Dendritic cell treated with granulocyte-macrophage colony-stimulating factor and Interleukin-4, amounts not matched to agents 40 ng/mL and 50 ng/mL, for 4 days (primary cell): ENCODE measurements at regions not wholly inside any gene's neighbourhood (a gene's known extent, or its start where the extent isn't known, plus 50 kb on each side); places are given as distances from the start of the nearest gene placed in this dataset.

Source experiments
- H3K27ac Mint-ChIP-seq: one replicate; pipeline ENCODE4 v1.8.0; 2022; ENCODE audit warnings: mild to moderate bottlenecking, mixed read lengths
- H3K27me3 Mint-ChIP-seq: one replicate; pipeline ENCODE4 v1.8.0; 2022; ENCODE audit warnings: mild to moderate bottlenecking, mixed read lengths
- H3K36me3 Mint-ChIP-seq: one replicate; pipeline ENCODE4 v1.8.0; 2022; ENCODE audit warnings: low read depth, mixed read lengths
- H3K4me1 Mint-ChIP-seq: one replicate; pipeline ENCODE4 v1.8.0; 2022; ENCODE audit warnings: low read depth, mixed read lengths
- H3K4me3 Mint-ChIP-seq: one replicate; pipeline ENCODE4 v1.8.0; 2022; ENCODE audit warnings: mild to moderate bottlenecking, moderate library complexity, mixed read lengths
- H3K9me3 Mint-ChIP-seq: one replicate; pipeline ENCODE4 v1.8.0; 2022; ENCODE audit warnings: mixed read lengths
- intact Hi-C: fragments of 100-400 bp; cut with micrococcal nuclease; formaldehyde crosslinking; loops from one replicate; pipeline ENCODE4 v1.15.0; 2022

GRCh38 chr5:33237471-33237870 is 203.3 kb upstream of the TARS1 start:
- peak overlapping the region; percentile 88 for H3K27ac Mint-ChIP-seq
- intact Hi-C loops = no loop called here

DNA sequence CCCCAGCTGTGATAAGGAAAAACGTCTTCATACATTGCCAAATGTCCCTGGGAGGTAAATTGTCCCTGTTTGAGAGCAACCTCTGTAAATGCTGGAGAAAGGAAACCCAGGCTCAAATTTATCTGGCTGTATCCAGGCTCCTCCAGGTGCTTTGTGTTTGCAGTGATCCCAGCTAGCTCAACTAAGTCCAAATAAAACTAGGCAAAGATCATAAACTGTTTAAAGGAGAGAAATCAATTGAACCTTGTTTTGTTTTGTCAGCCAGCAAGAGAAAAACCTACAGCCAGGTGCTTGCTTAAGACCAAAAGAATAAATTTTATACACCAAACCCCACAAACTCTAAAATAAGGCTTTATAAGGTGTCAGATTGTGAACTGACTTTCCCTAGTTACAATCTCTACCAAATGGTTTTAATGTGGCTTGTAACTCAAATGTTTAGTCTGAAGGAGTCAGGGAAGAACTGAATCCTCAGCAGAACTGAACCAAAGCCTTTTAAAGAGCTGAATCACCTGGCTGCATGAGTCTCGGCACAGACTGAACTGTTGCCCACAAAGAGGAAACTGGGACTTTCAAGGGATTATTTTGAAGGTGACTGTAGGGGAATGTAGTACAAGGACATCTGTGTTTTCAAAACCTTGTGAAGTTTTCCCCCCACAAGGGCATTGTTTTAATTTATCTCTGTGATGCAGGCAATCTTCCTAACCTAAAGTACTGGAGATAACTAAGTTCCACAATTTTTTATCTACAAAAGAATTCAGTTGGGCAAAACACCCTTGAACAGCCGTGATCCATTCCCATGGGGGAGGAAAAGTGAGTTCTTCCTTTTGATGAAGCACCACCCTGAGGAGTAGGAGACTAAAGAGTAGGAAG is 201.7 kb upstream of the TARS1 start:
- intact Hi-C loops = no loop called here
- no peak overlapping the region for H3K4me3 Mint-ChIP-seq
- H3K36me3 Mint-ChIP-seq = peaks cover 7% of the 10 kb centered on the region
- H3K9me3 Mint-ChIP-seq = no peaks in the 10 kb centered on the region
- H3K27ac Mint-ChIP-seq = peak overlapping the region; percentile 39
- no peaks in the 10 kb centered on the region for H3K27me3 Mint-ChIP-seq
- H3K4me1 Mint-ChIP-seq = peaks cover 65% of the 10 kb centered on the region

More at GRCh38 chr5:33237471-33237870, 203.3 kb upstream of the TARS1 start:
- Mint-ChIP-seq H3K4me3 (no peak overlapping the region), H3K27me3 (no peaks in the 10 kb centered on the region), H3K4me1 (peaks cover 65% of the 10 kb centered on the region), H3K36me3 (peaks cover 7% of the 10 kb centered on the region), H3K9me3 (no peaks in the 10 kb centered on the region)

GRCh38 chr5:33240558-33240957 is 200.2 kb upstream of the TARS1 start:
- Mint-ChIP-seq H3K4me3 (no peak overlapping the region), H3K9me3 (no peaks in the 10 kb centered on the region), H3K36me3 (peaks cover 7% of the 10 kb centered on the region), H3K27ac (peak overlapping the region; percentile 94), H3K27me3 (no peaks in the 10 kb centered on the region), H3K4me1 (peaks cover 61% of the 10 kb centered on the region)
- intact Hi-C loops = loop anchor here (5.0 kb wide), 2 partner anchors 37 to 62 kb away; no protein-coding TSS in a partner anchor

GRCh38 chr5:33241802-33242201 is 199.0 kb upstream of the TARS1 start:
- intact Hi-C loops = loop anchor here (2.0 to 5.0 kb wide), 3 partner anchors 15 to 60 kb away; no protein-coding TSS in a partner anchor
- Mint-ChIP-seq H3K4me1 (peaks cover 49% of the 10 kb centered on the region), H3K9me3 (no peaks in the 10 kb centered on the region), H3K36me3 (peaks cover 7% of the 10 kb centered on the region), H3K4me3 (peak overlapping the region; percentile 41), H3K27me3 (no peaks in the 10 kb centered on the region), H3K27ac (peak overlapping the region; percentile 94)

GRCh38 chr5:33242277-33242676 is 198.5 kb upstream of the TARS1 start:
- Mint-ChIP-seq H3K27ac (peak overlapping the region; percentile 94), H3K36me3 (peaks cover 2% of the 10 kb centered on the region), H3K4me3 (peak overlapping the region; percentile 41), H3K27me3 (no peaks in the 10 kb centered on the region), H3K9me3 (no peaks in the 10 kb centered on the region), H3K4me1 (peaks cover 45% of the 10 kb centered on the region)
- intact Hi-C loops = loop anchor here (2.0 to 5.0 kb wide), 3 partner anchors 15 to 60 kb away; no protein-coding TSS in a partner anchor

DNA sequence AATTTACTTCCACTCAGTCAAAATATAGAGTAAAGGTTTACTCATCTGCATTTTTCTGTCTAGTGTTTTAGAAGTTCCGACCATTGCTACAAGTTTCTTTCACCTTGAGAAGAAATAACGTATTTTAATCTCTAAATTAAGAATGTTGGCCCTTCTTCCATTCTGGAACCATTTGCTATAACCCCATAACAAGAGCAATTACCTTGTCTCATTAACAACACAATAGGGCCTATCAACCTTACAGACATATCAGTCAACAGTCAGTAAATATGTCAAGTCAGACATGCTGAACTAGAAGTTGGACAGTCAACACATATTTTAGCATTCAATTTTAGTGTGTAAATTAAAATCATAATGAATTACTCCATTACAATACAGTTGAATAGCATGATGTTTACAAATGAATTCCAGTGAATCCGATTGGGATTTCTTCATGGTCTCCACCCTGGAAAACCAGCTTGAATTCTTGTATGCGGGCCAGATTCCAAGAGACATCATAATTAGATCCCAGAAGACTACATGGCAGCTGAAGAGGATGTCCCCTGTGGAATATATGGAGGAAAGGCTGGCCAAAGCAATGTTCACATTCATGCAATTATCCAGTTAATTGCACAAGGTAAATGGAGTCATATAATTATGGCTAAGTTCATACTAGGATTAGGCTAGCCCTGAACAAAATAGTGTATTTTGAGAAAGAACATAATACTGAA is 196.2 kb upstream of the TARS1 start:
- H3K9me3 Mint-ChIP-seq = no peaks in the 10 kb centered on the region
- no peaks in the 10 kb centered on the region for H3K36me3 Mint-ChIP-seq
- H3K27ac Mint-ChIP-seq = no peak overlapping the region
- H3K4me3 Mint-ChIP-seq = no peak overlapping the region
- intact Hi-C loops = loop anchor here (5.0 kb wide), 2 partner anchors 33 to 58 kb away; no protein-coding TSS in a partner anchor
- peaks cover 28% of the 10 kb centered on the region for H3K4me1 Mint-ChIP-seq
- no peaks in the 10 kb centered on the region for H3K27me3 Mint-ChIP-seq

GRCh38 chr5:33254579-33254978 is 186.2 kb upstream of the TARS1 start:
- no peaks in the 10 kb centered on the region for H3K9me3 Mint-ChIP-seq
- H3K27me3 Mint-ChIP-seq = peaks cover 5% of the 10 kb centered on the region
- intact Hi-C loops = loop anchor here (10.0 kb wide), 1 partner anchor 540 kb away; the partner anchor contains the start of gene NPR3
- no peaks in the 10 kb centered on the region for H3K4me1 Mint-ChIP-seq
- H3K4me3 Mint-ChIP-seq = no peak overlapping the region
- H3K36me3 Mint-ChIP-seq = no peaks in the 10 kb centered on the region
- H3K27ac Mint-ChIP-seq = no peak overlapping the region

GRCh38 chr5:33257807-33258429 is 182.8 kb upstream of the TARS1 start:
- no peaks in the 10 kb centered on the region for H3K4me1 Mint-ChIP-seq
- H3K9me3 Mint-ChIP-seq = no peaks in the 10 kb centered on the region

DNA sequence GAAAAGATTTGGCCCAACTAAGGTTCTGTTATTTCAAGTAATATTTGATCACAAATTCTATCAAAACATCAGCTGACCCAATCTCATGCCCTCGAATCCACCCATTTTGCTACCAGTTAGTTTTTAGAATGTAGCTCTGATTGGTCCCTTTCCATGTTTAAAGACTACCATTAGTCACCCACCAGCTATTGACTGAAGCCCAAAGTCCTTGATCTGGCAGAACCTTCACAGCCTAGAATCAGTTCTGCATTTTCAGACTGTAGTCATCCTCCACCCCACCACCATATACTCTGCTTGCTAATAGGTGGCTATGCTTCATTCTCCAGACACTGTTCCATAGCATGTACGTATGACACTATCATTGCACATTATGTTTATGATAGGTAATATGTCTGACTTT is 182.2 kb upstream of the TARS1 start:
- Mint-ChIP-seq H3K4me1 (no peaks in the 10 kb centered on the region), H3K27me3 (peaks cover 3% of the 10 kb centered on the region), H3K4me3 (no peak overlapping the region), H3K9me3 (peaks cover 6% of the 10 kb centered on the region), H3K27ac (no peak overlapping the region), H3K36me3 (no peaks in the 10 kb centered on the region)
- intact Hi-C loops = loop anchor here (10.0 kb wide), 1 partner anchor 544 kb away; the partner anchor contains the start of gene NPR3

More at GRCh38 chr5:33257807-33258429, 182.8 kb upstream of the TARS1 start:
- no peak overlapping the region for H3K27ac Mint-ChIP-seq
- intact Hi-C loops = loop anchor here (2.0 to 10.0 kb wide), 2 partner anchors 15 to 543 kb away; partner anchors contain the start of gene NPR3
- no peak overlapping the region for H3K4me3 Mint-ChIP-seq
- H3K27me3 Mint-ChIP-seq = peaks cover 3% of the 10 kb centered on the region
- no peaks in the 10 kb centered on the region for H3K36me3 Mint-ChIP-seq

- H3K4me1 Mint-ChIP-seq = no peaks in the 10 kb centered on the region
- H3K36me3 Mint-ChIP-seq = no peaks in the 10 kb centered on the region
- H3K27ac Mint-ChIP-seq = no peak overlapping the region
- H3K9me3 Mint-ChIP-seq = peaks cover 18% of the 10 kb centered on the region
- peaks cover 4% of the 10 kb centered on the region for H3K27me3 Mint-ChIP-seq
- H3K4me3 Mint-ChIP-seq = no peak overlapping the region
- intact Hi-C loops = no loop called here
Measured at GRCh38 chr5:33260098-33260497, 180.7 kb upstream of the TARS1 start.

DNA sequence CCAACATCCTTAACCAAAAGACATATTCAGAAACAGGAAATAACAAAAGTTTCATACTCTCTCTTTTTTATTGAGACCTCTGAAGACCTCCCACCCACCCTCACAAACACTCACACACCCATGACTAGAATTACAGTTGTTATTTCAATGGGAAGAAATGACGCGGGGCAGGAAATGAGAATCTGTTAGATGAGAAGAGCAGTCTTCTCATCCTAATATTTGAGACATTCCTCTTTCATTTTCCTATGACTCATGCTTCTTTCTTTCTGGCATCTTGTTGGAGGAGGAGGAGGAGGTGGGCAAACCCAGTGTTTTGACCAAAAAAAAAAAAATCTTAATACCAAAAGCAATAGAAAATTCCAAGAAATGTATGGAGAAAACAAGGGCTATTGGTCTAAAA is 179.5 kb upstream of the TARS1 start:
- intact Hi-C loops = no loop called here
- H3K27ac Mint-ChIP-seq = no peak overlapping the region
- H3K9me3 Mint-ChIP-seq = peaks cover 18% of the 10 kb centered on the region
- H3K4me3 Mint-ChIP-seq = no peak overlapping the region
- H3K36me3 Mint-ChIP-seq = no peaks in the 10 kb centered on the region
- no peaks in the 10 kb centered on the region for H3K4me1 Mint-ChIP-seq
- H3K27me3 Mint-ChIP-seq = peaks cover 4% of the 10 kb centered on the region

DNA sequence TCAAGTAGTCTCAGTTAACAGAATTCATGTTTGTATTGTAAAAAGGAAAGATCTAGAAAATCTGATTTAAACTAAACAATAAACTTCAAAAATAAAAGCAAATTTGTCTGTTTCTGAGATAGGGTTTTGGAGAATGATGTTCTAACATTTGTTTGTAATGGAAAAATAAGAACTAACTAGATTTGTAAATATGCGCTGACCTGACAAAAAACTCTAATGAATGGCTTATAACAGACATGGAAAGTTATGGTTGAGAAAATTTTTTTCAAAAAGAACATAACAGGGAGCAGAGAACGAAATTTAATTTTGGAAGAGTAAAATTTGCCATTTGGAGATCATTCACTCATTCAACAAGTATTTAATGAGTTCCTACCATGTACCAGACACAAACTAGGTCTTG is 179.0 kb upstream of the TARS1 start:
- Mint-ChIP-seq H3K9me3 (peaks cover 18% of the 10 kb centered on the region), H3K4me3 (no peak overlapping the region), H3K27me3 (peaks cover 4% of the 10 kb centered on the region), H3K27ac (no peak overlapping the region), H3K4me1 (no peaks in the 10 kb centered on the region), H3K36me3 (no peaks in the 10 kb centered on the region)
- intact Hi-C loops = no loop called here

GRCh38 chr5:33267801-33268200 is 173.0 kb upstream of the TARS1 start:
- peaks cover 18% of the 10 kb centered on the region for H3K9me3 Mint-ChIP-seq
- no peak overlapping the region for H3K4me3 Mint-ChIP-seq
- no peaks in the 10 kb centered on the region for H3K4me1 Mint-ChIP-seq
- peaks cover 1% of the 10 kb centered on the region for H3K27me3 Mint-ChIP-seq
- H3K27ac Mint-ChIP-seq = no peak overlapping the region
- H3K36me3 Mint-ChIP-seq = no peaks in the 10 kb centered on the region
- intact Hi-C loops = no loop called here
